A549 (cell line): ENCODE measurements at regions not wholly inside any gene's neighbourhood (a gene's known extent, or its start where the extent isn't known, plus 50 kb on each side); places are given as distances from the start of the nearest gene placed in this dataset.
A peak's percentile ranks its signal among the peaks of the same experiment; 100 is the strongest.

Experiments used
- ATAC-seq, 2 experiments: fragments of 200-7000 bp in 1 of 2; fragments of >200 bp in 1 of 2; cut with Nextera tagmentation in 1 of 2; cut with Tn5 transposase in 1 of 2; 3 replicates each; pipeline versions ENCODE4 v1.8.0 to v1.9.1; 2018 to 2020; ENCODE audit warnings: mild to moderate bottlenecking in 1 of 2, moderate library complexity in 1 of 2
- CTCF ChIA-PET: fragments of 300-600 bp; sonication (Branson Sonifier 250); formaldehyde crosslinking; extraction: SDS; loops from one replicate; lab custom pipeline; 2021; ENCODE audit warnings: antibody characterized with exemption, inconsistent platforms; lab: Yijun Ruan, JAX
- POLR2A ChIA-PET: fragments of 350-600 bp; formaldehyde crosslinking; extraction: SDS; loops from one replicate; lab custom pipeline; 2021; ENCODE audit warnings: antibody characterized with exemption, inconsistent platforms; lab: Yijun Ruan, JAX
- DNase-seq, 2 experiments: peaks; one replicate each; pipeline versions ENCODE4 v3.0.0 to v3.0.0-alpha.2; 2011 to 2016; ENCODE audit warnings: low read depth in 1 of 2, low spot score in 1 of 2
- FAIRE-seq: peaks from 2 replicates; lab custom pipeline; 2011; peaks lifted over from hg19 to GRCh38; lab: Jason Lieb, UNC
- H3K27ac ChIP-seq, 2 experiments: fragments of >200 bp; sonication (Bioruptor Twin); formaldehyde crosslinking; 3 replicates each; pipeline ENCODE4 v1.5.1; 2016 to 2017
- H3K4me1 ChIP-seq: fragments of >200 bp; sonication (Bioruptor Twin); formaldehyde crosslinking; 3 replicates; pipeline ENCODE4 v1.6.1; 2016
- H3K4me2 ChIP-seq: fragments of >200 bp; sonication (Bioruptor Twin); formaldehyde crosslinking; 3 replicates; pipeline ENCODE4 v1.6.1; 2016
- H3K4me3 ChIP-seq: fragments of >200 bp; sonication (Bioruptor Twin); formaldehyde crosslinking; 3 replicates; pipeline ENCODE4 v1.5.1; 2016
- H3K9me3 ChIP-seq: fragments of >200 bp; sonication (Bioruptor Twin); formaldehyde crosslinking; 3 replicates; pipeline ENCODE4 v1.6.1; 2016
- CEBPB ChIP-seq, 2 experiments: fragments of >200 bp in 1 of 2; sonication (Bioruptor Twin) in 1 of 2; formaldehyde crosslinking in 1 of 2; IDR thresholded peaks; 2 replicates each; pipeline ENCODE4 v1.6.1; 2012 to 2016
- CHD4 ChIP-seq: fragments of 200-600 bp; sonication (generic); IDR thresholded peaks from 2 replicates; pipeline ENCODE4 v1.6.1; 2016; ENCODE audit warnings: antibody characterized with exemption, mild to moderate bottlenecking, borderline replicate concordance
- EHF ChIP-seq: fragments of 250-450 bp; sonication (Bioruptor Pico); IDR thresholded peaks from 2 replicates; pipeline ENCODE4 v1.5.0; 2020; ENCODE audit warnings: mild to moderate bottlenecking
- EHMT2 ChIP-seq: fragments of 200-600 bp; sonication (generic); IDR thresholded peaks from 2 replicates; pipeline ENCODE4 v1.6.1; 2016; ENCODE audit warnings: antibody characterized with exemption, low read depth, mild to moderate bottlenecking, moderate library complexity
- FOXS1 ChIP-seq: fragments of 250-450 bp; sonication (Bioruptor Pico); IDR thresholded peaks from 2 replicates; pipeline ENCODE4 v1.5.0; 2020; ENCODE audit warnings: mild to moderate bottlenecking, moderate library complexity
- HES2 ChIP-seq: fragments of >200 bp; sonication (Bioruptor Twin); formaldehyde crosslinking; IDR thresholded peaks from 2 replicates; pipeline ENCODE4 v1.6.1; 2016
- KDM1A ChIP-seq: fragments of 200-600 bp; sonication (generic); IDR thresholded peaks from 2 replicates; pipeline ENCODE4 v1.6.1; 2016; ENCODE audit warnings: low read depth, mild to moderate bottlenecking
- MAX ChIP-seq: IDR thresholded peaks from 2 replicates; pipeline ENCODE4 v1.6.1; 2012
- NFE2L2 ChIP-seq: fragments of 150-350 bp; conservative IDR thresholded peaks from 2 replicates; pipeline ENCODE4 v1.6.1; 2014; ENCODE audit warnings: low read length
- POLR2A ChIP-seq: IDR thresholded peaks from 2 replicates; pipeline ENCODE4 v1.6.1; 2012; ENCODE audit warnings: mild to moderate bottlenecking, low read length
- POLR2AphosphoS2 ChIP-seq: conservative IDR thresholded peaks from 2 replicates; pipeline ENCODE4 v1.6.1; 2012; ENCODE audit warnings: low read length, improper control_type of control experiment, inconsistent platforms
- RCOR1 ChIP-seq: fragments of 150-350 bp; IDR thresholded peaks from 2 replicates; pipeline ENCODE4 v1.6.1; 2014; ENCODE audit warnings: antibody characterized with exemption, low read length, low read depth
- RFX5 ChIP-seq: fragments of 450-650 bp; IDR thresholded peaks from 2 replicates; pipeline ENCODE4 v1.7.1; 2014; ENCODE audit warnings: antibody characterized with exemption, mild to moderate bottlenecking, moderate library complexity
- SMC3 ChIP-seq: fragments of >200 bp; sonication (Bioruptor Twin); formaldehyde crosslinking; IDR thresholded peaks from 3 replicates; pipeline ENCODE4 v1.6.1; 2018; ENCODE audit warnings: inconsistent platforms
- TFCP2L1 ChIP-seq: fragments of 250-450 bp; sonication (Bioruptor Pico); IDR thresholded peaks from 2 replicates; pipeline ENCODE4 v1.5.0; 2021; ENCODE audit warnings: mild to moderate bottlenecking
- ZC3H11A ChIP-seq: fragments of 450-650 bp; IDR thresholded peaks from 2 replicates; pipeline ENCODE4 v1.6.1; 2014; ENCODE audit warnings: antibody characterized with exemption, mild to moderate bottlenecking
- ZNF302 ChIP-seq: fragments of 250-450 bp; sonication (Bioruptor Pico); IDR thresholded peaks from 2 replicates; pipeline ENCODE4 v1.9.0; 2021; ENCODE audit warnings: inconsistent platforms, mild to moderate bottlenecking, moderate library complexity
- ZSCAN20 ChIP-seq: fragments of 250-450 bp; sonication (Bioruptor Pico); IDR thresholded peaks from 2 replicates; pipeline ENCODE4 v1.8.0; 2022; ENCODE audit warnings: mild to moderate bottlenecking, moderate library complexity
- WGBS: methylation state at CpG from one replicate; pipeline ENCODE4 v1.1.6; 2017; ENCODE audit errors: missing lambda C conversion rate; 5-methylcytosine and 5-hydroxymethylcytosine counted together
- TF ChIP-seq, protein P1 (sequence below): fragments of 200-600 bp; sonication (generic); IDR thresholded peaks from 2 replicates; pipeline ENCODE4 v1.6.1; 2016; ENCODE audit warnings: antibody characterized with exemption, mild to moderate bottlenecking, moderate library complexity

GRCh38 chr2:144996225-144996795 lies 476.4 kb upstream of the ZEB2 start:
- TF ChIP-seq KDM1A (no peak), CEBPB (IDR thresholded peaks at IDR 0.05) (peak; percentile 57 to 88)
- H3K27ac ChIP-seq: peak overlapping the region; percentile 6 to 42; a peak in 3 of 6 replicates
- no peak for FAIRE-seq
- ATAC-seq: no peak
- H3K4me2 ChIP-seq: peak overlapping the region; percentile 45
- ChIA-PET CTCF (no interaction called here), POLR2A (no interaction called here)
- DNase-seq: no peak
- H3K4me1 ChIP-seq: peaks cover 30% of the 10 kb centered on the region
- WGBS: 61% methylated on average over 5 of the region's 5 CpGs
- H3K4me3 ChIP-seq: no peak overlapping the region
- no peaks in the 10 kb centered on the region for H3K9me3 ChIP-seq

GRCh38 chr2:144995482-144995881 lies 475.6 kb upstream of the ZEB2 start:
- TF ChIP-seq HES2 (no peak), ZNF302 (CRISPR knock-in tag) (no peak), NFE2L2 (no peak), ZC3H11A (no peak), RFX5 (no peak), FOXS1 (CRISPR knock-in tag) (no peak)
- TF ChIP-seq, protein P1, sequence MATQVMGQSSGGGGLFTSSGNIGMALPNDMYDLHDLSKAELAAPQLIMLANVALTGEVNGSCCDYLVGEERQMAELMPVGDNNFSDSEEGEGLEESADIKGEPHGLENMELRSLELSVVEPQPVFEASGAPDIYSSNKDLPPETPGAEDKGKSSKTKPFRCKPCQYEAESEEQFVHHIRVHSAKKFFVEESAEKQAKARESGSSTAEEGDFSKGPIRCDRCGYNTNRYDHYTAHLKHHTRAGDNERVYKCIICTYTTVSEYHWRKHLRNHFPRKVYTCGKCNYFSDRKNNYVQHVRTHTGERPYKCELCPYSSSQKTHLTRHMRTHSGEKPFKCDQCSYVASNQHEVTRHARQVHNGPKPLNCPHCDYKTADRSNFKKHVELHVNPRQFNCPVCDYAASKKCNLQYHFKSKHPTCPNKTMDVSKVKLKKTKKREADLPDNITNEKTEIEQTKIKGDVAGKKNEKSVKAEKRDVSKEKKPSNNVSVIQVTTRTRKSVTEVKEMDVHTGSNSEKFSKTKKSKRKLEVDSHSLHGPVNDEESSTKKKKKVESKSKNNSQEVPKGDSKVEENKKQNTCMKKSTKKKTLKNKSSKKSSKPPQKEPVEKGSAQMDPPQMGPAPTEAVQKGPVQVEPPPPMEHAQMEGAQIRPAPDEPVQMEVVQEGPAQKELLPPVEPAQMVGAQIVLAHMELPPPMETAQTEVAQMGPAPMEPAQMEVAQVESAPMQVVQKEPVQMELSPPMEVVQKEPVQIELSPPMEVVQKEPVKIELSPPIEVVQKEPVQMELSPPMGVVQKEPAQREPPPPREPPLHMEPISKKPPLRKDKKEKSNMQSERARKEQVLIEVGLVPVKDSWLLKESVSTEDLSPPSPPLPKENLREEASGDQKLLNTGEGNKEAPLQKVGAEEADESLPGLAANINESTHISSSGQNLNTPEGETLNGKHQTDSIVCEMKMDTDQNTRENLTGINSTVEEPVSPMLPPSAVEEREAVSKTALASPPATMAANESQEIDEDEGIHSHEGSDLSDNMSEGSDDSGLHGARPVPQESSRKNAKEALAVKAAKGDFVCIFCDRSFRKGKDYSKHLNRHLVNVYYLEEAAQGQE: no peak
- Histone ChIP-seq H3K4me1 (peaks cover 27% of the 10 kb centered on the region), H3K4me2 (peak overlapping the region; percentile 45; the same call in 2 of the 3 replicates), H3K27ac (no peak overlapping the region), H3K9me3 (no peaks in the 10 kb centered on the region), H3K4me3 (no peak overlapping the region)
- 46% methylated on average over 3 of the region's 3 CpGs for WGBS
- POLR2A ChIA-PET: no interaction called here
- no peak for DNase-seq
- no peak for ATAC-seq
- CTCF ChIA-PET: interaction anchor here (1.3 kb wide), 1 partner anchor 24 kb away, joined by 3 read pairs; no protein-coding TSS in a partner anchor
- no peak for FAIRE-seq

GRCh38 chr2:144990661-144991060 lies 470.7 kb upstream of the ZEB2 start:
- FAIRE-seq: no peak
- CTCF ChIA-PET: interaction anchor here (1.0 kb wide), 1 partner anchor 17 kb away, joined by 3 read pairs; no protein-coding TSS in a partner anchor

More at GRCh38 chr2:144990661-144991060, 470.7 kb upstream of the ZEB2 start:
- ATAC-seq: no peak
- peaks cover 6% of the 10 kb centered on the region; the same call in 2 of the 3 replicates for H3K4me1 ChIP-seq
- H3K27ac ChIP-seq: no peak overlapping the region
- POLR2A ChIA-PET: no interaction called here
- no peak for DNase-seq
- H3K4me2 ChIP-seq: no peak overlapping the region
- H3K9me3 ChIP-seq: no peaks in the 10 kb centered on the region
- 86% methylated on average over 1 of the region's 1 CpG for WGBS
- TF ChIP-seq RCOR1 (no peak), SMC3 (no peak), ZC3H11A (no peak), CEBPB (IDR thresholded peaks at IDR 0.05) (no peak), EHMT2 (no peak), TFCP2L1 (no peak), POLR2A (no peak), CHD4 (no peak), RFX5 (no peak), POLR2AphosphoS2 (no peak), ZSCAN20 (no peak), EHF (CRISPR knock-in tag) (no peak), KDM1A (no peak), MAX (no peak)
- H3K4me3 ChIP-seq: no peak overlapping the region
